WTC11 (cell line): ENCODE measurements at regions not wholly inside any gene's neighbourhood (a gene's known extent, or its start where the extent isn't known, plus 50 kb on each side); places are given as distances from the start of the nearest gene placed in this dataset.

Source experiments
- CTCF ChIP-seq: fragments of 200-600 bp; IDR thresholded peaks from 2 replicates; pipeline ENCODE4 v1.8.0; 2022; ENCODE audit warnings: antibody characterized with exemption
- NR1H2 ChIP-seq: sonication (generic); formaldehyde crosslinking; IDR thresholded peaks from 2 replicates; pipeline ENCODE4 v1.9.0; 2021; ENCODE audit warnings: mild to moderate bottlenecking, moderate library complexity, missing genetic modification reagents
- ZNF121 ChIP-seq: sonication (generic); formaldehyde crosslinking; IDR thresholded peaks from 2 replicates; pipeline ENCODE4 v1.8.0; 2023; ENCODE audit warnings: missing genetic modification reagents

DNA sequence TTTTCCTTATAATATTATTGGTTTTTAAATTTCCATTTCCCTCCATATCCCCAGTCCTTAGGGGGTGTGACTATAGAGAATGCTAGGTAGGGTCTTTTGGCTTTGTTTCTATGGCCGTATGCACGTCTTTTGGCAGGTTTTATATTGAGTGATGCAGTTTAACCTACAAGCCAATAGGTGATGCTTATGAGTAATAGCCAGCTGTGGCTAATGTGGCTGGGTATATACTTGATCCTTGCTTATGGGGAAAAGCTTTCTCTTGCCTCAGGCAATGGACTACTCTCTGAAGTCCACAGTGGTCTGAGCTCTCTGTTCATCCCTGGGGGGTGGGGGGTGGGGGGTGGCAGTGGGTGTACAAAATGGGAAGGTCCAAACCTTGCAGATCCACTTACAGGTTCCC, 223.9 kb downstream of the MFSD1 start:
- no peak for TF ChIP-seq CTCF
- no peak for TF ChIP-seq ZNF121
- TF ChIP-seq NR1H2 (CRISPR knock-in tag), result no peak
